Adrenal gland (tissue), 9 donors: ENCODE measurements at regions not wholly inside any gene's neighbourhood (a gene's known extent, or its start where the extent isn't known, plus 50 kb on each side); places are given as distances from the start of the nearest gene placed in this dataset.

Experiments used
- DNase-seq, 7 donors: peaks; one replicate each; pipeline ENCODE4 v3.0.0-alpha.2; 2019 to 2020
- H3K27ac ChIP-seq, 5 donors: fragments of 200-600 bp; sonication (generic) in 4 of 5; 1 replicate in 3 of 5; 2 replicates in 2 of 5; pipeline versions ENCODE4 v1.5.1 to v1.8.0; 2016 to 2020; ENCODE audit warnings: mild to moderate bottlenecking in 1 of 5
- H3K27me3 ChIP-seq: fragments of 200-600 bp; 2 replicates; pipeline ENCODE4 v1.8.0; 2021
- H3K36me3 ChIP-seq, 2 donors: fragments of 200-600 bp; replicated peaks in 1 of 2; 1 replicate in 1 of 2; 2 replicates in 1 of 2; pipeline versions ENCODE4 v1.5.1 to v1.8.0; 2018 to 2022
- H3K4me1 ChIP-seq, 2 donors: fragments of 200-600 bp; replicated peaks in 1 of 2; 1 replicate in 1 of 2; 2 replicates in 1 of 2; pipeline versions ENCODE4 v1.5.1 to v1.8.0; 2018 to 2021
- H3K4me3 ChIP-seq, 4 donors: fragments of 200-600 bp; sonication (generic) in 3 of 4; one replicate each; pipeline ENCODE4 v1.5.1; 2016 to 2018
- H3K9me3 ChIP-seq, 3 donors: fragments of 200-600 bp; sonication (generic) in 1 of 3; replicated peaks in 1 of 3; 1 replicate in 2 of 3; 2 replicates in 1 of 3; pipeline versions ENCODE4 v1.5.1 to v1.8.0; 2016 to 2021
- POLR2A ChIP-seq, 2 donors: fragments of 450-650 bp; IDR thresholded peaks; one replicate each; pipeline ENCODE4 v1.6.1; 2017; ENCODE audit warnings: antibody characterized with exemption in 2 of 2, mild to moderate bottlenecking in 2 of 2, moderate library complexity in 1 of 2
- WGBS, 4 donors: extraction: QIAGEN DNeasy Blood & Tissue Kit in 2 of 4; methylation state at CpG; one replicate each; pipeline versions ENCODE4 v1.1.5 to v1.1.7; 2013 to 2017; 5-methylcytosine and 5-hydroxymethylcytosine counted together
- intact Hi-C, 2 donors: fragments of 100-400 bp; cut with DNase I; formaldehyde crosslinking; loops; one replicate each; pipeline versions ENCODE4 v1.14.1 to v1.15.0; 2022 to 2023
- TF ChIP-seq, protein P1 (sequence below), 6 experiments: fragments of 450-650 bp in 4 of 6; fragments of 200-600 bp in 2 of 6; sonication (generic) in 1 of 6; IDR thresholded peaks; 1 replicate in 5 of 6; 2 replicates in 1 of 6; pipeline versions ENCODE4 v1.5.1 to v1.8.0; 2016 to 2021; ENCODE audit warnings: antibody characterized with exemption in 6 of 6, mild to moderate bottlenecking in 2 of 6, moderate library complexity in 1 of 6
- donor health status: healthy with polysubstance abuse.
- donor health status: Bipolar disorder and iron deficiency.
- donor health status: DM: yes; HTN: yes; CAD: no.
- donor health status: DM: no; HTN: no; CAD: no.
- donor health status: DM: no; HTN: no; CAD: no.

DNA sequence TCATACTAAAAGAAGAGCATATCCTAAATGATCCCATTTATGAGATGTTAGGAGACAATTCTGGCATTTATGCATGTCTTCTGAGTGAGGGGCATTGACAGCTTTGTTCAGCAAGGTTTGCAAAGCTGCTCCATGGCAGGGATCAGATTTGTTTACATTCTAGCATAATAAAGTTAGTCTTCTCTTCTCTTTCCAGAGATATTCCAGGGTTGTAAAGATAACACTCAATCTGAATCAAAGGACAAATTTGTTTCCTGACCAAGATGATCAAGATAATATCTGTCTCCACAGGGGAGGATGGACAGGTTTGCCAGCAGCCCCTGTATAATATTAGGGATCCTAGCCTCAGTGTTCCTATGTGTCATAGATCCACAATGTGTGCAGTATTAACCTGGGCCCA lies 77.5 kb upstream of the ZC3H12C start:
- intact Hi-C loops = no loop called here
- no peak overlapping the region for H3K27ac ChIP-seq
- no peak for TF ChIP-seq POLR2A (IDR thresholded peaks at IDR 0.05)
- DNase-seq = no peak
- H3K27me3 ChIP-seq = no peaks in the 10 kb centered on the region
- H3K9me3 ChIP-seq = no peaks in the 10 kb centered on the region
- H3K4me3 ChIP-seq = no peak overlapping the region
- H3K36me3 ChIP-seq = no peaks in the 10 kb centered on the region
- H3K4me1 ChIP-seq = no peaks in the 10 kb centered on the region

DNA sequence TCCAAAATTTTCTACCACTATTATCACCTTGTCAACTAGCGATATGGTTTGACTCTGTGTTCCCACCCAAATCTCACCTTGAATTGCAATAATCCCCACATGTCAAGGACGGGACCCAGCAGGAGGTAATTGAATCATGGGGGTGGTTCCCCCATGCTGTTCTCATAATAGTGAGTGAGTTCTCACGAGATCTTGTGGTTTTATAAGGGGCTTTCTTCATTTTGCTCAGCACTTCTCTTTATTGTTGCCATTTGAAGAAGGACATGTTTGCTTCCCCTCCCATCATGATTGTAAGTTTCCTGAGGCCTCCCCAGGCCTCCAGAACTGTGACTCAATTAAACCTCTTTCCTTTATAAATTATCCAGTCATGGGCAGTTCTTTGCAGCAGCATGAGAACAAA lies 73.5 kb upstream of the ZC3H12C start:
- H3K27me3 ChIP-seq = no peaks in the 10 kb centered on the region
- WGBS, 4 donors = 70 to 85% (median 81%) methylated on average over 3 of the region's 3 CpGs

DNA sequence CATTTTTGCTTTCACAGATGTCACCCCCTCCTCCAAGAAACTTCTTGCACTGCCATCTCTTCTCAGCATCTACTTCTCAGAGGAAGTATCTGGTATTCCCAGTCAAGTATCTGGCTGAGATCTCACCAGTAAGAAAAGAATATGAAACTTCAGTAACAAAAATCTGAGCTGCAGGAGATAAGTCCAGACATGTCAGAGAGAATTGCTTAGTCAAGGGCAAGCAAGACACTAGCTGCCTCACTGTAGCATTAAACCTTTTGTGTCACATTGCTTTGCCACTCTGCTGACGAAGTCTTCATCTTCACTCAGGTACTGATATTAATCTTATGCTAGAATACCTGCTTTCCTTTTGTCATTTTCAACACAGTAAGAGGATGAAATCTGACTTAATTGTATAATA lies 70.6 kb upstream of the ZC3H12C start:
- no peaks in the 10 kb centered on the region for H3K9me3 ChIP-seq
- TF ChIP-seq POLR2A (IDR thresholded peaks at IDR 0.05) = no peak
- TF ChIP-seq, protein P1, sequence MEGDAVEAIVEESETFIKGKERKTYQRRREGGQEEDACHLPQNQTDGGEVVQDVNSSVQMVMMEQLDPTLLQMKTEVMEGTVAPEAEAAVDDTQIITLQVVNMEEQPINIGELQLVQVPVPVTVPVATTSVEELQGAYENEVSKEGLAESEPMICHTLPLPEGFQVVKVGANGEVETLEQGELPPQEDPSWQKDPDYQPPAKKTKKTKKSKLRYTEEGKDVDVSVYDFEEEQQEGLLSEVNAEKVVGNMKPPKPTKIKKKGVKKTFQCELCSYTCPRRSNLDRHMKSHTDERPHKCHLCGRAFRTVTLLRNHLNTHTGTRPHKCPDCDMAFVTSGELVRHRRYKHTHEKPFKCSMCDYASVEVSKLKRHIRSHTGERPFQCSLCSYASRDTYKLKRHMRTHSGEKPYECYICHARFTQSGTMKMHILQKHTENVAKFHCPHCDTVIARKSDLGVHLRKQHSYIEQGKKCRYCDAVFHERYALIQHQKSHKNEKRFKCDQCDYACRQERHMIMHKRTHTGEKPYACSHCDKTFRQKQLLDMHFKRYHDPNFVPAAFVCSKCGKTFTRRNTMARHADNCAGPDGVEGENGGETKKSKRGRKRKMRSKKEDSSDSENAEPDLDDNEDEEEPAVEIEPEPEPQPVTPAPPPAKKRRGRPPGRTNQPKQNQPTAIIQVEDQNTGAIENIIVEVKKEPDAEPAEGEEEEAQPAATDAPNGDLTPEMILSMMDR (IDR thresholded peaks at IDR 0.05) = no peak
- H3K27me3 ChIP-seq = no peaks in the 10 kb centered on the region
- WGBS, 4 donors = 76 to 86% (median 84%) methylated on average over 1 of the region's 1 CpG
- no peak for DNase-seq
- no peaks in the 10 kb centered on the region for H3K4me1 ChIP-seq
- H3K36me3 ChIP-seq = no peaks in the 10 kb centered on the region
- intact Hi-C loops = loop anchor here in 1 of 2 donors (10.0 kb wide), 1 partner anchor 58 kb away; no protein-coding TSS in a partner anchor
- no peak overlapping the region for H3K27ac ChIP-seq
- H3K4me3 ChIP-seq = no peak overlapping the region

More for the DNA sequence above, 73.5 kb upstream of the ZC3H12C start:
- no peaks in the 10 kb centered on the region for H3K9me3 ChIP-seq
- H3K4me3 ChIP-seq = no peak overlapping the region
- no peaks in the 10 kb centered on the region for H3K36me3 ChIP-seq
- no peak overlapping the region for H3K27ac ChIP-seq
- no peak for DNase-seq
- intact Hi-C loops = loop anchor here in 1 of 2 donors (10.0 kb wide), 1 partner anchor 55 kb away; no protein-coding TSS in a partner anchor
- TF ChIP-seq, protein P1 (IDR thresholded peaks at IDR 0.05) = no peak
- TF ChIP-seq POLR2A (IDR thresholded peaks at IDR 0.05) = no peak
- H3K4me1 ChIP-seq = no peaks in the 10 kb centered on the region

DNA sequence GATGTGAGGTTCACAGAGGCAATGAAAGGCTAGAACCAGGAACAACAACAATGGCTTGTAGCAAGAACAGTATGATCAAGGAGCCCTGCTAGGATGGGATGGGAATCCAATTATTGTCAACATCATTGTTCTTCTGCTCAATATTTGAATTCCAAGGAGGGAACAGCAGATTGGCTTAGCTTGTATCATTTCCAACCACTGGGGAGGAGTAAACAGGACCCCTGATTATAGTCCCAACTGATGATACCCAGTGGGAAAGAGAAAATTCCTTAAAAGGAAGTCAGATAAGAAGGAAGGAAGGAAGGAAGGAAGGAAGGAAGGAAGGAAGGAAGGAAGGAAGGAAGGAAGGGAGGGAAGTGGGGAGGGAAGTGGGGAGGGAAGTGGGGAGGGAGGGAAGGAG lies 69.5 kb upstream of the ZC3H12C start:
- intact Hi-C loops = loop anchor here in 1 of 2 donors (10.0 kb wide), 1 partner anchor 59 kb away; no protein-coding TSS in a partner anchor
- Histone ChIP-seq H3K4me3 (no peak overlapping the region), H3K9me3 (no peaks in the 10 kb centered on the region), H3K27ac (no peak overlapping the region), H3K36me3 (no peaks in the 10 kb centered on the region), H3K27me3 (no peaks in the 10 kb centered on the region), H3K4me1 (no peaks in the 10 kb centered on the region)
- TF ChIP-seq, protein P1 (IDR thresholded peaks at IDR 0.05) = no peak
- no peak for TF ChIP-seq POLR2A (IDR thresholded peaks at IDR 0.05)
- no peak for DNase-seq

DNA sequence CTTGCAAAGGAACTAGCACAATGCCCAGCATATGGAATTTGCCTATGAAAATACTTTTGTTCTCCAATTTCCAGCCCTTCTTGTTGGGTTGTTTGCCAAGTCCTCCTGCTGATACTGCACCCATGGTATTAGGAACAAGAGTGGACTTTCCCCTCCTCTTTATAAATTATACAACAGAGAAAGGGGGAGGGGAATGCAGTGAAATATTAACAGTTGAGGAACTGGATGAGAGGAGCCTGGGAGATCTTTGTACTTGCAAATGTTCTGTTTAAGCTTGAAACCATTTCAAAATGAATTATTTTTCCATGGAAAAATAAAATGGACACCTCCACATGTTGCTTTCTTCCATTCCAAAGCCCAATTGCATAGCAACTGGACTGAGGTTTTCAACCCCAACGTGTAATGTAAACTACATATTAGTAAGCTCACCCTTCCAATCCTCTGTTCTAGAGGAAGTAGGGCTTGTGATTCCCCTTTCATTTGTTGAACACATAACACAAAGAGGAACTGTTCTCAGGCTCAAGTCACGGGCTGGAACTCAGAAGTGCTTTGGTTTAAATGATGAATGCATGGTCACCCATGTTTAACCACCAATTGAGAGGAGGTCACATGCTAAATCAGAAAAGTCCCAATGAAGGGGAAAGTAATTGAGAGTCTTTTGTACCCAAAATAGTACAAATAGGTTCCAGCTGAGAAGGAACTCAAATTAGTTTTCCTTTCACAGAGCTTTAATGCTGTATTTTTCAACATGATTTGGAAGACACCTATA lies 66.2 kb upstream of the ZC3H12C start:
- Histone ChIP-seq H3K27ac (peak overlapping the region in 1 of 5 donors; percentile 37), H3K36me3 (no peaks in the 10 kb centered on the region), H3K4me3 (no peak overlapping the region), H3K9me3 (no peaks in the 10 kb centered on the region), H3K4me1 (no peaks in the 10 kb centered on the region), H3K27me3 (no peaks in the 10 kb centered on the region)
- intact Hi-C loops = loop anchor here in 1 of 2 donors (10.0 kb wide), 1 partner anchor 62 kb away; no protein-coding TSS in a partner anchor
- DNase-seq = peak in 2 of 7 donors; percentile 21 to 37
- TF ChIP-seq, protein P1 (IDR thresholded peaks at IDR 0.05) = no peak
- no peak for TF ChIP-seq POLR2A (IDR thresholded peaks at IDR 0.05)
- 65 to 85% (median 73%) methylated on average over 2 of the region's 2 CpGs for WGBS, 4 donors
